ENCODE measurements at regions not wholly inside any gene's neighbourhood (a gene's known extent, or its start where the extent isn't known, plus 50 kb on each side); places are given as distances from the start of the nearest gene placed in this dataset.
"Not testable (repeated sequence)": the region's sequence is repeated elsewhere in the genome, so short reads cannot be mapped to it uniquely, and the experiment has no call there.

DNA sequence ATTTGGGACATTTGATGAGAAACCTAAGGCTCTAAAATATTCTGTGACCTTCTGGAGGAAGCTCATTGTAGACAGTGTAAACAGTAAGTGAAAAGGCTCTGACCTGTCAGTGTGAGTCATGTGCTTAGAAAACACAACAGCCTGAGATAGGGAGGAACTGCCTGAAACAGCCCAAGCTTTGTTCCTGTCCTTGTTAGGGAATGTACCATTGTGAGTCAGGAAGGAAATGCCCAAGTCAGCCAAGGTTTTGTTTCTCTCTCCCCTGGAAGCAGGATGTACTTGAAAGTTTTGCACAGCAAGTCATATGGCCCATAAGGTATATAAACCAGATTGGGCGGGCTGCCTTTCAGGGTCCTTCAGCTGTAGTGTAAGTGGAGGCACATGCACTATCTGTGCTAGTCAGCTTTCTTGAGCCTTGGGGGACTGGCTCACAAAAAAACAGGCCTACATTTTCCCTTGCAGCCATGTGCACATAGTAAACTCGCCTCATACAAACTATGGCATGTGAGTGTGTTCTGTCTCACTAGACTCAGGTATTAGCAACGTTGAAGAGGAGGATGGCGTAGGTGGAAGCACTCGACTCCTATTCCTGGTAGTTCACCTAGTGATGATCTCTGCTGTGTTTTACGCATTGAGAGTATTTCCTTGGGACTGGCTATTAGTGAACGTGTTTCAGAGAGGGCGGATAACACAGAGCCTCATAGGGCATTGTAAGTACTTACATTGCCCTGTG is 141.2 kb upstream of the KLHL1 start:
- peak; percentile 64 for DNase-seq (ENCODE audit: low read depth)
- in situ Hi-C loops (cut with HindIII; ENCODE audit: low pct_unique_long_range_greater_than_20kb, low sequenced_read_pairs) = no loop called here

DNA sequence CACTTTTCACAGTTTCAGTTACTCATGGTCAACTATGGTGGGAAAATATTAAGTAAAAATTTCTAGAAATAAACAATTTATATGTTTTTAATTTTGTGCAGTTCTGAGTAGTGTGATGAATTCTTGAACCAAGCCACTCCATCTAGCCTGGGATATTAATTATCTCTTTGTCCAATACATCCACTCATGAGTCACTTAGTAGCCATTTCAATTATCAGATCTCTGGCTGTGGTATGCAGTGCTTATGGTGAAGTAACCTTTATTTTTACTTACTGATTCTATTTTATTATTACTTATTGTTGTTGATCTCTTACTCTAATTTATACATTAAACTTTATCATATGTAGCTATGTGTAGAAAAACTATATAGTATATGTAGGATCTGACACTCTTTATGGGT is 128.9 kb upstream of the KLHL1 start:
- no peak for DNase-seq (ENCODE audit: low read depth)
- in situ Hi-C loops (cut with HindIII; ENCODE audit: low pct_unique_long_range_greater_than_20kb, low sequenced_read_pairs) = no loop called here

DNA sequence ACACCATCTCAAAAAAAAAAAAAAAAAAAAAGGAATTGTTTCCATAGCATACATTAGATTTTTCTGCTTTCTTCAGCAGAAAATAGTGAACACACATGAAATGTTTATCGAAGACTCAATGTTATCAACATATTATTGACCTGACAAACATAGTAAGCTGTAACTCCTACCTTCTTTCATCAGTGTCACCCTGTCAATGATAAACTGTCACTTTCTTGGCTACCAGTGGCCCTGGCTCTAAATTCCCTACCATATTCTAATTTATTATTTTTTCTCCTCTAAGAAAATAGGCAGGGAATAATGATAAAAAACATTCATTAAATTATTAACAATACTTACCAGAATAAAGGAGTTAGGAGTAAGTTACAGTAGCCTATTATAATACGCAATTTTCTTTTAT is 127.3 kb upstream of the KLHL1 start:
- in situ Hi-C loops (cut with HindIII; ENCODE audit: low pct_unique_long_range_greater_than_20kb, low sequenced_read_pairs) = no loop called here
- no peak for DNase-seq (ENCODE audit: low read depth)

DNA sequence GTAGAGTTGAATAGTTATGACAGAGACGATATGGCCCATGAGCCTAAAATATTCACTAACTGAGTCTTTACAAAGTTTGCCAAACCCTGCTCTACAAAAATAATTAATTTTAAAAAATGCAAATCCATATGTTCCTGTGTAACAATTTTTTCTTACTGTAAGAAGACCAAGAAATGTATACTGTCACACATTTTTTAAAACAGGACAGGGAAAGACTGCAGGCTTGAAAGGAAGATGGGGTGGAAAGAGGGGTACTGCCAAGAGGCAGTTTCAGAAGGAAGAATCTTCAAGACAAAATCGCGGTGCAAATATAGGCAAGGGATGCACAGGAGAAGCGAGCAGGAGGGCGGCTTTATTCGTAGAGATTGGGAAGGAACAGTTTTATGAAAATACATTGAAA is 115.7 kb upstream of the KLHL1 start:
- in situ Hi-C loops (cut with HindIII; ENCODE audit: low pct_unique_long_range_greater_than_20kb, low sequenced_read_pairs) = no loop called here
- DNase-seq (ENCODE audit: low read depth) = no peak

DNA sequence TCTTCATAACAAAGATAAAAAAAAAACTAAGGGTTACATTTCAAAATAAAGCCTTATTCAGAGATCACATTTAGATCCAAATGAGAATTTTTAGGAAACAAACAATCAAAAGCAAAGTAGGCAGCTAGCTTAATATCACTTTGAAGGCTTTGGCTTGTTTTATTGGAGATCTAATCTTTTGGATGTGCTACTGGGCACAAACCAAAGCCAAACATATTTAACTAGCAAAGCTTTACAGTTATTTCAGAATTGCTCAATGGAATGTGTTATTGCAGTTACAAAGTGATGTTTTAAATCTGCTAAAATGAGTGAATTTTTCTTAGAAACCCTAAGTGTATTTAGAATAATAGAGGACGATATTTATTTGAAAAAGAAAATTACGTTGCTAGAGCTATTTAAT is 114.7 kb upstream of the KLHL1 start:
- no peak for DNase-seq (ENCODE audit: low read depth)
- in situ Hi-C loops (cut with HindIII; ENCODE audit: low pct_unique_long_range_greater_than_20kb, low sequenced_read_pairs) = no loop called here

DNA sequence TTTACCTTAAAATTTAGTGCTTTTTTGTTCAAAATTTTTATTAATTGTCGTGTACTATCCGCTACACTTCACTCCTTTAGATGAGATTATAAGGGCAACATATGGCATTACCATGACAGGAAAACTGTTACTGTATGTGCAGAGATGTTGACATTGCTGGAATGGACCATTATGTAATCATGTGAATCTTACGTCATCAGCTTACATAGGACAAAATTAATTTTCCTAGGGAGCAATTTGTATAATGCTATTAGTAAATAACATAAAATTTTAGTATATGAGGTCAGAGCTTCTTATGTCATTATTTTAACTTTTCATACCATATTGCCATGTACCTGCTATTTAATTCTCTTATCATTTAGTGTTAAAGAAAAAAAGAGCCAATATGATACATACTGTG is 110.4 kb upstream of the KLHL1 start:
- no peak for DNase-seq (ENCODE audit: low read depth)
- in situ Hi-C loops (cut with HindIII; ENCODE audit: low pct_unique_long_range_greater_than_20kb, low sequenced_read_pairs) = no loop called here

DNA sequence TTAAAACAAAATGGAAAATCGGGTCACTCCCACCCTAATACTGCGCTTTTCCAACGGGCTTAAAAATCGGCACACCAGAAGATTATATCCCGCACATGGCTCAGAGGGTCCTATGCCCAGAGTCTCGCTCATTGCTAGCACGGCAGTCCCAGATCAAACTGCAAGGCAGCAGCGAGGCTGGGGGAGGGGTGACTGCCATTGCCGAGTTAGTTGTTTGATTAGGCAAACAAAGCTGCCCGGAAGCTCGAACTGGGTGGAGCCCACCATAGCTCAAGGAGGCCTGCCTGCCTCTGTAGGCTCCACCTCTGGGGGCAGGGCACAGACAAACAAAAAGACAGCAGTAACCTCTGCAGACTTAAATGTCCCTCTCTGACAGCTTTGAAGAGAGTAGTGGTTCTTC is 100.7 kb upstream of the KLHL1 start:
- DNase-seq (ENCODE audit: low read depth); in situ Hi-C loops (cut with HindIII; ENCODE audit: low pct_unique_long_range_greater_than_20kb, low sequenced_read_pairs): not testable (repeated sequence)

DNA sequence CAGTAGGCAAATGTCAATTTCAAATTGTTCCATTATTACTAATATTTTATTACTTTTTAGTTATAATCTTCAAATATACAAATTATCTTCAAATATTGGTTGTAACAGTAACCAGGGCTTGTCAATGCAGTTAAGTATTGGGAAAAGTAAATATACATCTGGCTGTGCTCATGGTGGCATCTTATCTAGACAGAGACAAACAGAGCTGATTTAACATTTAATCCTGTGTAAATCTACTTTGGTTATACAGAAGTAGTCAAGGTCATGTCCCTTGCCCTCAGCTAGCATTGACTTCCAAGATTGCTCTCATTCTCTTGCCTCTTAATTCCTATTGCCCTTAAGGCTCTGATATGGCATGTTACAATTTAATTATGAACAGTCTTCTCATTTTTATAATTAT is 98.4 kb upstream of the KLHL1 start:
- DNase-seq (ENCODE audit: low read depth) = no peak
- in situ Hi-C loops (cut with HindIII; ENCODE audit: low pct_unique_long_range_greater_than_20kb, low sequenced_read_pairs) = no loop called here

DNA sequence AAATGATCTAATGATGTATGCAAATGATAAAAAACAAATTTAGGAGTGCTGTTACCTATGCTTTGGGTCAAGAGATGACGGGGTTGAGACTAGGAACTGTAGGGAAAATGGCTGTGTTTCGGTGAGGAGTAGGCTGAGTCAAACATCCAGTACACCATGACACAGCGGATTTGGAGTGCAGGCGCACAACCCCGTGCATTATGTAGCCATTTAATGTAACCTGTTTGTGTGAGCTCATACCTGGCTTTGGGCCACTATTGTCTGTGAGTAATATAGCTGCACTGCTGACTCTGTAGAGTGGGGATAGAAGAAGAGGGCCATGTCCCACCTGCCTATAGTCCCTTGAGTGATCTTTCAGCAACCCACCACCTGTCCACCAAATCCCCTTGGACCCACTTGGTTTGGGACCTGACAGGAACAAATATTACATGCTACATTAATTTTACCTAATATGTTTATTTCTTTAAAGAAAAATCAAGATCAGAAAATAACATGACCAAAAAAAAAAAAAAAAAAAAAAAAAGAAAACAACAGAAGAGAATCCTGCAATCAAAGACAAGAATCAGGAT is 95.5 kb upstream of the KLHL1 start:
- DNase-seq (ENCODE audit: low read depth) = peak; percentile 75
- in situ Hi-C loops (cut with HindIII; ENCODE audit: low pct_unique_long_range_greater_than_20kb, low sequenced_read_pairs) = no loop called here

DNA sequence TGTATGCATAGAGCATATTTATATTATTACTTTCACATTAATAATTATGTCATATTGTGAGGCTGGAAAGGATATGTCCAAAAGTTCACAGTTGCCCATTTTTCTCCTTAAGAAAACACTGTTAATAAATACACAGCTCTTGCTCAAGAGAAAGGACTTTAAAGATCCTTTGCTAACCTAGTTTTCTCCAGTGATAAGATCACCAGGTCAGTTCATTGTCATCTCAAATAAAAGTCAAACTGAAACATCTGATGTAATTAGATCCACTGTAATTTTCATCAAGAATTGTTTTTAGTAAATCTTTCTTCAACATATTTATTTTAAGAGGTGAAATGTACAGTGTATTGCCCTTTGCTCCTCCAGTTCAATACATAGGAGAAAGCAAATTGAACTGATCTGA is 82.8 kb upstream of the KLHL1 start:
- in situ Hi-C loops (cut with HindIII; ENCODE audit: low pct_unique_long_range_greater_than_20kb, low sequenced_read_pairs) = no loop called here
- DNase-seq (ENCODE audit: low read depth) = no peak

DNA sequence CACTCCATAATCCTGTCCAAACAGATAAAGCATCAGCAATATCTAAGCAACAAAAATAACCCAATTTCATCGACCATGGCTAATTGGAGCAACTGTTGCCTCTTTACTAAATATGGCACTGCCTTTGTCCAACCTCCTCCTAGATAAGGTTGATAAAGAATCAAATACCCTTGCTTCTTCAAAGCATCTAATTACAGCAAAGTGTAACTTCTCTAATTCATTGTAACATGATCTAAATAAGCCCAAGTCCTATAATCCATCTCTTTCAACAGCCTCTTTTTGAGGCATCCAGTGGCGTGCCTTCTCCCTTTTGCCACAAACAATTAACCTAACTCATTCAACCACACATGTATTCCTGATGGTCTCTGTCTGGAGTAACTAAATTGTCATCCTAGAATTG is 81.7 kb upstream of the KLHL1 start:
- in situ Hi-C loops (cut with HindIII; ENCODE audit: low pct_unique_long_range_greater_than_20kb, low sequenced_read_pairs) = no loop called here
- no peak for DNase-seq (ENCODE audit: low read depth)

DNA sequence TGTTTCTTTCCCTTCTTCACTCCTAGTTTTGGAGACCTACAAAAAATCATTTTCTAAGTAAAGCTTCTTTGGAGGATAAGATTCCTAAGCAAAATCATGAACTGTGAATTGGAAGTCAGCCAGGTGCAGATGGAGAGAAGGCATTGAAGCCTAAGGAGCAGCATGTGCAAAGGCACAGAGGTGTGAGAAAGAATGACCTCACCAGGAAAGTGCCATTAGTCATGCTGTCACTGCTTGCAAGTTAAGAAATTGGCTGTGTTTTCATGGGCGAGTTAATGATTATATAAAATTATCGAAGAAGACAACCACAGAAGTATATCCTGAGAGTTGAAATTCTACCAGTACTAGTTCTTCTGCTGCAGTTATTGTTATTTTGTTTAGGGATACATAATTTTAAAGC is 80.3 kb upstream of the KLHL1 start:
- in situ Hi-C loops (cut with HindIII; ENCODE audit: low pct_unique_long_range_greater_than_20kb, low sequenced_read_pairs) = no loop called here
- DNase-seq (ENCODE audit: low read depth) = peak; percentile 65

DNA sequence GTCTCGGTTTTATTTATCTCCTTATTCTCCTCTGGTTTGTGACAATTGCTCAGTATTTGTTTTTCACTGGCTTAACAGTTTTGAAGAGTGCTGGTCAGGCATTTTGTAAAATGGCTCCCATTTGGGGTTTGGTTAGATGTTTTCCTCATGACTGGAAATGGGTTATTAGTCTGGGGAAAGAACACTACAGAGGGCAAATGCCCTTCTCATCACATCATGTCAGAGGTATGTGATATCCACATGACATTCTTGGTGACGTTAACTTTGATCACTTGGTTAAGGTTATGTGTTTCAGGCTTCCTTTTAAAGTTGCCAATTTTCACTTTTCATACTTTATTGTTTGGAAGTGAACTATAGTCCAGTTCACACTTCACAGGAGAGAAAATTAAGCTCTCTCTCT is 74.8 kb upstream of the KLHL1 start:
- in situ Hi-C loops (cut with HindIII; ENCODE audit: low pct_unique_long_range_greater_than_20kb, low sequenced_read_pairs) = no loop called here
- peak; percentile 37 for DNase-seq (ENCODE audit: low read depth)

All from Caki2 (cell line).